Panc1 (cell line): ENCODE measurements at regions not wholly inside any gene's neighbourhood (a gene's known extent, or its start where the extent isn't known, plus 50 kb on each side); places are given as distances from the start of the nearest gene placed in this dataset.

Experiments
- ATAC-seq: fragments of 200-7000 bp; cut with Tn5 transposase; 2 replicates; pipeline ENCODE4 v1.9.1; 2020; ENCODE audit warnings: mild to moderate bottlenecking, moderate library complexity
- BruUV-seq: library from RNA; stranded (reverse); fragments of 400-500 nt; replicated peaks from 2 replicates; lab custom pipeline; 2021; lab: Mats Ljungman, UMichigan
- CTCF ChIA-PET: fragments of 300-600 bp; sonication (Branson Sonifier 250); formaldehyde crosslinking; loops from one replicate; lab custom pipeline; 2022; ENCODE audit warnings: antibody characterized with exemption; lab: Charles Lee
- POLR2A ChIA-PET: fragments of 300-600 bp; sonication (Branson Sonifier 250); formaldehyde crosslinking; loops from one replicate; lab custom pipeline; 2022; ENCODE audit warnings: antibody characterized with exemption; lab: Charles Lee
- DNase-seq: peaks from one replicate; pipeline ENCODE4 v3.0.0-alpha.2; 2010; ENCODE audit warnings: low read depth, low spot score
- H3K27ac ChIP-seq: 2 replicates; pipeline ENCODE4 v1.5.1; 2011; ENCODE audit warnings: mild to moderate bottlenecking, low read length, inconsistent platforms
- H3K27me3 ChIP-seq: fragments of 200-500 bp; sonication (Bioruptor generic); 2 replicates; pipeline ENCODE4 v1.6.0; 2014; ENCODE audit warnings: low read length, inconsistent platforms; ENCODE audit not compliant: control insufficient read depth, insufficient read depth
- H3K36me3 ChIP-seq: fragments of 200-500 bp; sonication (Bioruptor generic); 2 replicates; pipeline ENCODE4 v1.5.1; 2014; ENCODE audit warnings: inconsistent platforms, mild to moderate bottlenecking, low read length, moderate library complexity; ENCODE audit not compliant: control insufficient read depth, insufficient read depth
- H3K4me1 ChIP-seq: 2 replicates; pipeline ENCODE4 v1.5.1; 2011; ENCODE audit warnings: inconsistent platforms, mild to moderate bottlenecking, low read length, moderate library complexity; ENCODE audit not compliant: control insufficient read depth, insufficient read depth
- H3K4me3 ChIP-seq, 2 experiments: 2 replicates each; pipeline ENCODE4 v1.5.1; 2011 to 2012; ENCODE audit warnings: low read depth in 2 of 2, low read length in 2 of 2, mild to moderate bottlenecking in 2 of 2, inconsistent platforms in 1 of 2, moderate library complexity in 1 of 2
- H3K9me3 ChIP-seq: fragments of 200-500 bp; sonication (Bioruptor generic); 2 replicates; pipeline ENCODE4 v1.5.1; 2014; ENCODE audit warnings: low read depth, mild to moderate bottlenecking, inconsistent platforms, low read length, moderate library complexity; ENCODE audit not compliant: control insufficient read depth, insufficient read depth
- POLR2AphosphoS5 ChIP-seq: IDR thresholded peaks from 2 replicates; pipeline ENCODE4 v1.6.1; 2012; ENCODE audit warnings: mild to moderate bottlenecking, low read depth, low read length, moderate library complexity
- SIN3A ChIP-seq: IDR thresholded peaks from 2 replicates; pipeline ENCODE4 v1.6.1; 2012; ENCODE audit warnings: low read depth, mild to moderate bottlenecking, low read length, moderate library complexity, borderline replicate concordance; ENCODE audit not compliant: insufficient read depth
- TCF7L2 ChIP-seq: IDR thresholded peaks from 2 replicates; pipeline ENCODE4 v1.6.1; 2011; ENCODE audit warnings: mild to moderate bottlenecking, low read depth, low read length, inconsistent platforms
- in situ Hi-C: cut with HindIII; loops from 2 replicates; pipeline ENCODE4 v1.10.0; 2016; ENCODE audit warnings: low sequenced_read_pairs, low pct_unique_long_range_greater_than_20kb
- intact Hi-C: fragments of 100-400 bp; cut with micrococcal nuclease; formaldehyde crosslinking; loops from one replicate; pipeline ENCODE4 v1.10.0; 2022; ENCODE audit not compliant: unreplicated experiment
- TF ChIP-seq, protein P1 (sequence below), 2 experiments: IDR thresholded peaks; 2 replicates each; pipeline ENCODE4 v1.6.1; 2011 to 2012; ENCODE audit warnings: low read depth in 2 of 2, control low read depth in 1 of 2, low read length in 1 of 2, mild to moderate bottlenecking in 1 of 2, moderate library complexity in 1 of 2; ENCODE audit not compliant: insufficient read depth in 1 of 2
- TF ChIP-seq, protein P2 (sequence below): fragments of 450-650 bp; IDR thresholded peaks from 2 replicates; pipeline ENCODE4 v1.5.1; 2017; ENCODE audit warnings: mild to moderate bottlenecking

DNA sequence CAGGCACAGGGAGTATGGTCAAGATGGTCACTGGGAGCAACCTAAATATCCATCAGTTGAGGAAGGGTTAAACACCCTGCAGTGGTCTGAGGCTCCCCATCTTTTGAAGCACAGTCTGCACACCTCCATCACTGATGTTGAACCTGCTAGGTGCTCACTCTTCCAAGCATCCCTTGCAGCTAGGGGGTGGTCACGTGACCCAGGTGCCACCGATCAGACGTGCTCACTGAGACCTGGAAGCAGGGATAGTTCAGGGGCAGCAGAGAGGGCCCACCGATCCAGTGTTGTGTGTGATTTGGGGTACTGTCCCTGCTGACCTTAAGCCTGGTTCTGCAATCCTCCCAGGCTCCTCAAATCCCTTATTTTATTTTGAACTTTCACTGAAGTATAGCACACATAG, 134.6 kb downstream of the CEBPB start:
- H3K4me3 ChIP-seq, result no peak overlapping the region
- peaks cover 7% of the 10 kb centered on the region for H3K4me1 ChIP-seq
- TF ChIP-seq SIN3A (no peak), POLR2AphosphoS5 (no peak), TCF7L2 (no peak)
- TF ChIP-seq, protein P1, sequence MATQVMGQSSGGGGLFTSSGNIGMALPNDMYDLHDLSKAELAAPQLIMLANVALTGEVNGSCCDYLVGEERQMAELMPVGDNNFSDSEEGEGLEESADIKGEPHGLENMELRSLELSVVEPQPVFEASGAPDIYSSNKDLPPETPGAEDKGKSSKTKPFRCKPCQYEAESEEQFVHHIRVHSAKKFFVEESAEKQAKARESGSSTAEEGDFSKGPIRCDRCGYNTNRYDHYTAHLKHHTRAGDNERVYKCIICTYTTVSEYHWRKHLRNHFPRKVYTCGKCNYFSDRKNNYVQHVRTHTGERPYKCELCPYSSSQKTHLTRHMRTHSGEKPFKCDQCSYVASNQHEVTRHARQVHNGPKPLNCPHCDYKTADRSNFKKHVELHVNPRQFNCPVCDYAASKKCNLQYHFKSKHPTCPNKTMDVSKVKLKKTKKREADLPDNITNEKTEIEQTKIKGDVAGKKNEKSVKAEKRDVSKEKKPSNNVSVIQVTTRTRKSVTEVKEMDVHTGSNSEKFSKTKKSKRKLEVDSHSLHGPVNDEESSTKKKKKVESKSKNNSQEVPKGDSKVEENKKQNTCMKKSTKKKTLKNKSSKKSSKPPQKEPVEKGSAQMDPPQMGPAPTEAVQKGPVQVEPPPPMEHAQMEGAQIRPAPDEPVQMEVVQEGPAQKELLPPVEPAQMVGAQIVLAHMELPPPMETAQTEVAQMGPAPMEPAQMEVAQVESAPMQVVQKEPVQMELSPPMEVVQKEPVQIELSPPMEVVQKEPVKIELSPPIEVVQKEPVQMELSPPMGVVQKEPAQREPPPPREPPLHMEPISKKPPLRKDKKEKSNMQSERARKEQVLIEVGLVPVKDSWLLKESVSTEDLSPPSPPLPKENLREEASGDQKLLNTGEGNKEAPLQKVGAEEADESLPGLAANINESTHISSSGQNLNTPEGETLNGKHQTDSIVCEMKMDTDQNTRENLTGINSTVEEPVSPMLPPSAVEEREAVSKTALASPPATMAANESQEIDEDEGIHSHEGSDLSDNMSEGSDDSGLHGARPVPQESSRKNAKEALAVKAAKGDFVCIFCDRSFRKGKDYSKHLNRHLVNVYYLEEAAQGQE (IDR thresholded peaks at IDR 0.05; ENCODE audit: insufficient read depth in 1 of 2, low read depth in 2 of 2, low read length in 1 of 2), result no peak
- TF ChIP-seq, protein P2, sequence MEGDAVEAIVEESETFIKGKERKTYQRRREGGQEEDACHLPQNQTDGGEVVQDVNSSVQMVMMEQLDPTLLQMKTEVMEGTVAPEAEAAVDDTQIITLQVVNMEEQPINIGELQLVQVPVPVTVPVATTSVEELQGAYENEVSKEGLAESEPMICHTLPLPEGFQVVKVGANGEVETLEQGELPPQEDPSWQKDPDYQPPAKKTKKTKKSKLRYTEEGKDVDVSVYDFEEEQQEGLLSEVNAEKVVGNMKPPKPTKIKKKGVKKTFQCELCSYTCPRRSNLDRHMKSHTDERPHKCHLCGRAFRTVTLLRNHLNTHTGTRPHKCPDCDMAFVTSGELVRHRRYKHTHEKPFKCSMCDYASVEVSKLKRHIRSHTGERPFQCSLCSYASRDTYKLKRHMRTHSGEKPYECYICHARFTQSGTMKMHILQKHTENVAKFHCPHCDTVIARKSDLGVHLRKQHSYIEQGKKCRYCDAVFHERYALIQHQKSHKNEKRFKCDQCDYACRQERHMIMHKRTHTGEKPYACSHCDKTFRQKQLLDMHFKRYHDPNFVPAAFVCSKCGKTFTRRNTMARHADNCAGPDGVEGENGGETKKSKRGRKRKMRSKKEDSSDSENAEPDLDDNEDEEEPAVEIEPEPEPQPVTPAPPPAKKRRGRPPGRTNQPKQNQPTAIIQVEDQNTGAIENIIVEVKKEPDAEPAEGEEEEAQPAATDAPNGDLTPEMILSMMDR, result no peak
- H3K27me3 ChIP-seq, result no peaks in the 10 kb centered on the region
- POLR2A ChIA-PET, result no interaction called here
- BruUV-seq, result no TSS peak
- intact Hi-C loops (no loop called here), in situ Hi-C loops (loop anchor here (5.0 to 10.0 kb wide), 2 partner anchors 38 to 160 kb away; no protein-coding TSS in a partner anchor)
- no peaks in the 10 kb centered on the region for H3K36me3 ChIP-seq
- H3K9me3 ChIP-seq, result no peaks in the 10 kb centered on the region
- CTCF ChIA-PET, result no interaction called here
- H3K27ac ChIP-seq, result no peak overlapping the region
- ATAC-seq (no peak), DNase-seq (no peak)

DNA sequence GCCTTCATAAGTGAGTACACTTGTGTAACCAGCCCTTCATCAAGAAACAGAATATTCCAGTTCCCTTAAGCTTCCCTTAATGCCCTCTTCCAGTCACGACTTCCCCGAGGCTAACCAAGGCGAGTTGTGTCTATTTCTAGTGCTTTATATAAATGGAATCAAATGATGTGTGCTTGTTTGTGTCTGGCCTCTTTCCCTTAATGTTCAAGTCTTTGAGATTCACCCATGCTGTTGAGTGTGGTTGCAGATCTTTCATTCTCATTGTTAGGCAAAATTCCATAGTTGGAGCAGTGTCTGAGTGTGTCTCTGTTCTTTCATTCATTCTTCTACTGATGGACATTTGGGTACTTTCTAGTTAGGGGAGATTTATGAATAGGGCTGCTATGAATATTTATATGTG, 135.0 kb downstream of the CEBPB start:
- CTCF ChIA-PET, result no interaction called here

More for the DNA sequence above, 135.0 kb downstream of the CEBPB start:
- Histone ChIP-seq H3K9me3 (no peaks in the 10 kb centered on the region), H3K27ac (no peak overlapping the region), H3K27me3 (no peaks in the 10 kb centered on the region), H3K4me3 (no peak overlapping the region), H3K36me3 (no peaks in the 10 kb centered on the region), H3K4me1 (peaks cover 7% of the 10 kb centered on the region)
- intact Hi-C loops (no loop called here), in situ Hi-C loops (loop anchor here (5.0 to 10.0 kb wide), 2 partner anchors 38 to 159 kb away; no protein-coding TSS in a partner anchor)
- no peak for ATAC-seq
- TF ChIP-seq, protein P1 (IDR thresholded peaks at IDR 0.05; ENCODE audit: insufficient read depth in 1 of 2, low read depth in 2 of 2, low read length in 1 of 2), result no peak
- no peak for TF ChIP-seq POLR2AphosphoS5
- DNase-seq, result no peak
- POLR2A ChIA-PET, result no interaction called here
- no TSS peak for BruUV-seq
